Stimulated activated effector memory CD8-positive, alpha-beta T cell treated with anti-CD3 and anti-CD28 coated beads, Interleukin-12 subunit alpha, Interleukin-12 subunit beta, amount 100 ng/mL, for 72 hours (primary cell): ENCODE measurements at regions not wholly inside any gene's neighbourhood (a gene's known extent, or its start where the extent isn't known, plus 50 kb on each side); places are given as distances from the start of the nearest gene placed in this dataset.
"Not testable (repeated sequence)": the region's sequence is repeated elsewhere in the genome, so short reads cannot be mapped to it uniquely, and the experiment has no call there.

Experiments
- ATAC-seq: fragments of 150-1000 bp; cut with Tn5 transposase; 2 replicates; pipeline ENCODE4 v1.10.0; 2021
- DNase-seq, 2 donors: peaks; one replicate each; pipeline ENCODE4 v3.0.0; 2021 to 2022; ENCODE audit warnings: low spot score in 2 of 2
- H3K27ac Mint-ChIP-seq: one replicate; pipeline ENCODE4 v1.8.0; 2022; ENCODE audit warnings: mild to moderate bottlenecking, mixed read lengths
- H3K36me3 Mint-ChIP-seq: one replicate; pipeline ENCODE4 v1.8.0; 2022; ENCODE audit warnings: mild to moderate bottlenecking, mixed read lengths
- H3K4me1 Mint-ChIP-seq: one replicate; pipeline ENCODE4 v1.8.0; 2022; ENCODE audit warnings: mixed read lengths
- H3K4me3 Mint-ChIP-seq: one replicate; pipeline ENCODE4 v1.8.0; 2022; ENCODE audit warnings: mild to moderate bottlenecking, mixed read lengths
- H3K9me3 Mint-ChIP-seq: one replicate; pipeline ENCODE4 v1.8.0; 2022; ENCODE audit warnings: mixed read lengths

DNA sequence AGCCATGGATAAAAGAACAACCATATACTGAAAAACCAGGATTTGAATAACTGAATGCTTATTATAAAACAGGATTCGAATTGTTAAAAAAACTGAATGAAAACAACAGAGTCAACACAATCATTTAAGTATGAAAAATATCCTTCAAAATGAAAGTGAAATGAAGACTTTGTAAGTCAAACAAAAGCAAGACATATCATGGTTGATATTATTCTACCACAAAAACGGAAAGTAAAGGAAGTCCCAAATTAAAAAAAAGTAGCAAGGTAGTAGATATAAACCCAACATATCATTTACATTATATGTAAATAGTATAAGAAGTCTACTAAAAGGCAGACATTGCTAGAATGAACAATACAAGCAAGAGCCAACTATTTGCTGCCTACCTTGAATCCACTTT, 63.1 kb upstream of the POTEC start:
- DNase-seq, ATAC-seq, H3K36me3 Mint-ChIP-seq, H3K9me3 Mint-ChIP-seq, H3K4me3 Mint-ChIP-seq: not testable (repeated sequence)
- peak overlapping the region; percentile 11 for H3K27ac Mint-ChIP-seq
- H3K4me1 Mint-ChIP-seq, result peaks cover 21% of the 10 kb centered on the region

DNA sequence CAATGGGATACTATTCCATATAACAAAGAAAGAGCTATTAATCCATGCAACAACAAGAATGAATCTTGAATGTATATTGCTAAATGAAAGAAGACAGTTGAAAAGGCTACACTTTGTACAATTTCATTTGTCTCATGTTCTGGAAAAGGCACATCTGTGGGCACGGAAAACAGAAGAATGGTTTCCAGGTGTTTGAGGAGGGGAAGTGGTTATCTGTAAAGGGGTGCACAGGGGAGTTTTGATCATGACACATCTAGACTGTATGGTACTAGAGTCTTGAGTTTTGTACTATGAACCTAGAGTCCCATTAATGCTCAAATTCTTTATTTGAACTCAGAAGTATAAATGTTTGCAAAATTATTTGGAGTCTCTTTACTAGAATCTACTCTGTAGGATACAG, 64.0 kb upstream of the POTEC start:
- H3K9me3 Mint-ChIP-seq, ATAC-seq, H3K4me3 Mint-ChIP-seq, H3K36me3 Mint-ChIP-seq, DNase-seq: not testable (repeated sequence)
- Mint-ChIP-seq H3K27ac (peak overlapping the region; percentile 5), H3K4me1 (peaks cover 21% of the 10 kb centered on the region)

DNA sequence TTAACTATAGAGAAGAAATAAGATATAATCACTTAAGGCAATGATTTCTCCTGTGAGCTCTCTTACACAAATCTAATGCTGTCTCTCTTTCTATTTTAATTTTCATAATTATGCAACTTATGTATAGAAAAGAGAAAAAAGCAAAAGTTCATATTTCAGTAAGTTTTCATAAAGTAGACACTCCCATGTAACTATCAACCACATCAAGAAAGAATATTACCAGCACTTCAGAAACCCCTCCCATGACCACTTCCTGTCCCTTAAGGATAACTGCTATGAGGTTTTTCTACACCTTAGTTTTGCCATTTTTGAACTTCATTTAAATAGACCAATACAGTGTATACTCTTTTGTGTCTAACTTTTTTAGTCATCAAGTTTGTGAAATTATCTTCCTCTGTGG, 69.0 kb upstream of the POTEC start:
- peaks cover 15% of the 10 kb centered on the region for H3K4me1 Mint-ChIP-seq
- peak; percentile 78 for ATAC-seq
- not testable (repeated sequence) for H3K27ac Mint-ChIP-seq, DNase-seq, H3K9me3 Mint-ChIP-seq, H3K36me3 Mint-ChIP-seq, H3K4me3 Mint-ChIP-seq

DNA sequence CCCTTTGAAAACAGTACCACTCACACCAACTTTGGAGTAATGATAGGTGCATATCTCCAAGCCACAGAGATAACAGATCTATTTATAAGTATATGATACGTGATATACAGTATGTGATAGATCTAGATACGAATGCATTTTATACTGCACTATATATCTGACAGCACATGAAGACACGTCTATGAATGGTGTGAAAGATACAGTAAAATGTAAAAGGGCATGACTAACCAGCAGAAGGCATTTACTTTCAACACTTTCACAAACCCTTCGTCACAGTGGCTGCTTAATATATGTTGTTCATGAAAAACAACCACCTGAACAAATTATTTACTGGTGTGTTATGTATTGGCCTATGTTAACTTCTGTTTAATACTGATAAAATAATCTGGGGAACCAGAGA, 71.1 kb upstream of the POTEC start:
- H3K4me1 Mint-ChIP-seq, result peaks cover 13% of the 10 kb centered on the region

DNA sequence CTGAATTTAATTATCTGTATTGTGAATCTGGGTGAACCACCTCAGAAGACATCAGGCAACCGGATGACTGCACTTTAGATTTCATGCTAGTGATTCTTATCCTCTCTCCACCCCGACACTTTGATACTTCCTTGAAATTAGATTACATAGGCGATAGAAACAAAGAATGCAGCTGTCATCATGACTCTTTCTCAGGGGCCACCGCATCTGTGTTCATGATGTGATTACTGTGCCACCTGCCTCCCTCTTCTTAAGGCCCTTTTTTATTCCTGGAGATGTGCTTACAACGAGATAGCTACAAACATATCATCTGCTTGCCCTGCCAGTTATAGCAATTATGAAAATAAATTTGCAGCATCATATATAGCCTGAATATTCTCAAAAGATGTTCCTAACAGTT, 83.9 kb upstream of the POTEC start:
- not testable (repeated sequence) for H3K27ac Mint-ChIP-seq, H3K4me3 Mint-ChIP-seq, DNase-seq, H3K9me3 Mint-ChIP-seq, H3K4me1 Mint-ChIP-seq, H3K36me3 Mint-ChIP-seq, ATAC-seq

More for the DNA sequence above, 71.1 kb upstream of the POTEC start:
- not testable (repeated sequence) for H3K9me3 Mint-ChIP-seq, ATAC-seq, H3K4me3 Mint-ChIP-seq, H3K27ac Mint-ChIP-seq, DNase-seq, H3K36me3 Mint-ChIP-seq

DNA sequence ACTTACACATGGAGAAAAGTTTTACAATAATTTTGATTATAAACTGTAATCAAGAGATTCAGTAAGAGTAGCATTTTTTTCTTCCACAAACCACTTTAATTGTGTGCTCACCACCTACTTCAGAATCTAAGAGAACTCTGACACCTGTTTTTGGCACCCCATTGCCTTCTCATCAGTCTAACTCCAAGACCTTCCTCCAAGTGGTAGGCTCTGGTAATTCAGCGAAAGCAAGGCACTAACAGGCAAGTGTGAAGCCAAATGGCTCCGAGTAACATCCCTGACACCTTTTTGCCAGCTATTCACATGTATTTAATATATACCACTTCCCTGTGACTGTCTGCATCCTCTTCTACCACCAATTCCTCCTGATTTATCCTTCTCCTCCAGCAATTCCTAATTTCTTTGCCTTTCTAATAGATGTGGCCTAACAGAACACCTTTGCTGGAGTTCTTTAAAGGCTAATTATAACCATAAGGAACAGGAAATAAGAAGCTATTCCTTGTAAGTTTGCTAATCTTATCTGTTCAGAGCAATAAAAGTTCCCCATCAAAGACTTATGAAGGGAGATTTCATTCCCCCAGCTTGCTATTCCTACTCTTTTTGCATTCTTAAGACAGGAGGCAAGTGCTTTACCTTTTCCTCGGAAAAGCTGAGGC, 85.1 kb upstream of the POTEC start:
- H3K36me3 Mint-ChIP-seq, ATAC-seq, H3K9me3 Mint-ChIP-seq, H3K27ac Mint-ChIP-seq, H3K4me3 Mint-ChIP-seq, DNase-seq, H3K4me1 Mint-ChIP-seq: not testable (repeated sequence)

DNA sequence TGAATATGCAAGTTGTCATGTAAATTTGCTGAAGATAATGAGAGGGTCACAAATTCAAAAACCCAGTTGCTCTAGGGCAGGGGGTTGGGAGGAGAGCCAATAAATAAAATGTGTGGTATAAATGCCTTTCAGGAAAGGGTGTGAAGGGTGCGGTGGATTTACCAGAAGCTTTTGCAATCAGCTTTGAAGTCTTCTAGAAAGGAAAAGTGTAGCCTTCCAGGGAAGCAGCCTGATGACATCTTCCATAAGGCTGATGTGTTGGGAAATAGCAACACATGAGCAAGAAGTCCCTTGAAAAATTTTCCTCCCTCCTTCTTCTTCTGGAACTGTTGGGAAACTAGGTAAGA, 85.6 kb upstream of the POTEC start:
- not testable (repeated sequence) for DNase-seq, ATAC-seq, H3K4me3 Mint-ChIP-seq, H3K4me1 Mint-ChIP-seq, H3K36me3 Mint-ChIP-seq, H3K9me3 Mint-ChIP-seq, H3K27ac Mint-ChIP-seq

DNA sequence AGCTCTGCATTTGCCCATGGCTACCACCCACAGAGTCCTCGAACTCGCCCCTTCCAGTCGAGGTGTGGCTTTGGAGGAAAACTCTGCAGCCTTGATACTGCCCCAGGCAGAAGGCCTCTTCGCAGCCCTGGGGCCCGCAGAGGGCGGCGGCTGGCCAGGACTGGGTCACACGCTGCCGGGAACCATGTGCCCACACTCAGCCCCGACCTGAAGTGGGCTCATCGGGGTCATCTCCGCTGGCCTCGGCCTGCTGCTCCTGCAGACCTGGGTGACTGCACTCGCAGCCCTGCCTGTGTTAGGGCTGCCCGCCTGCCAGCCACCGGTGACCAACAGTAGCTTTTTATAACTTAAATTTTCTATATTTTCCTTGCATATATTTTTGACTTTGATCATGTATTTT, 89.6 kb upstream of the POTEC start:
- not testable (repeated sequence) for H3K4me1 Mint-ChIP-seq, H3K27ac Mint-ChIP-seq, ATAC-seq, DNase-seq, H3K36me3 Mint-ChIP-seq, H3K9me3 Mint-ChIP-seq, H3K4me3 Mint-ChIP-seq

DNA sequence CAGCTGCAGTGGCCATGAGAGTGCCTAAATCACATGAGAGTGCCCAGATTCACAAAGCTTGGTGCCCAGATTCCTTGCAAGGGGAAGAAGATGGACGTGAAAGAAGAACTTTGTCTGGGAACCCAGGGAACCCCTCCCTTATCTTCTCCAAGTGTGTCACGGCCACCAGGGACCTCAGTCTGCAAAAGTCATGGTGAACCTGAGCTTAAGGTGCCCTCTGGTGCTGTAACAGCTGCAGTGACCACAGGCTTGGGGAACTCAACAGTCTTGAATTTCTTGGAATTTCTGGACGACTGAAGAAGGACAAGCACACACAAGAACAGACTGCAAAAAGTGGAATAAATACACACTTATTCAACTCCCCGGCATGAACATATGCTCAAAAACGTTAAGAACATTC, 94.6 kb upstream of the POTEC start:
- DNase-seq, result not testable (repeated sequence)

DNA sequence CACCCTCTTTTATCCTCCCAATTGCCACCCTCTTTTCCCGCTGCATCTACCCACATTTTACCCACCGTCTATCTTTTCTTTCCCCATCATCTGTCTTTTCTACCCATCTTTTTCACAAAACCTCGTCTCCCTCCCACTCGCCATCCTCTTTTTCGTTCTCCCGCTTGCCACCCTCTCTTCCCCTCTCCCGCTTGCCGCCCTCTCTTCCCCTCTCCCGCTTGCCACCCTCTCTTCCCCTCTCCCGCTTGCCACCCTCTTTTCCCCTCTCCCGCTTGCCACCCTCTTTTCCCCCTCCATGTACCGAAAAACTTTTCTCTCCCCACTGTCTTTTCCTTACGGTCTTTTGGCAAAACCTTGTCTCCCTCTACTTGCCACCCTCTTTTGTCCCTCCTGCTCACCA, 97.7 kb upstream of the POTEC start:
- H3K4me3 Mint-ChIP-seq, H3K36me3 Mint-ChIP-seq, H3K27ac Mint-ChIP-seq, DNase-seq, ATAC-seq, H3K9me3 Mint-ChIP-seq, H3K4me1 Mint-ChIP-seq: not testable (repeated sequence)

More for the DNA sequence above, 94.6 kb upstream of the POTEC start:
- not testable (repeated sequence) for H3K27ac Mint-ChIP-seq, H3K4me3 Mint-ChIP-seq, H3K36me3 Mint-ChIP-seq, ATAC-seq, H3K4me1 Mint-ChIP-seq, H3K9me3 Mint-ChIP-seq

DNA sequence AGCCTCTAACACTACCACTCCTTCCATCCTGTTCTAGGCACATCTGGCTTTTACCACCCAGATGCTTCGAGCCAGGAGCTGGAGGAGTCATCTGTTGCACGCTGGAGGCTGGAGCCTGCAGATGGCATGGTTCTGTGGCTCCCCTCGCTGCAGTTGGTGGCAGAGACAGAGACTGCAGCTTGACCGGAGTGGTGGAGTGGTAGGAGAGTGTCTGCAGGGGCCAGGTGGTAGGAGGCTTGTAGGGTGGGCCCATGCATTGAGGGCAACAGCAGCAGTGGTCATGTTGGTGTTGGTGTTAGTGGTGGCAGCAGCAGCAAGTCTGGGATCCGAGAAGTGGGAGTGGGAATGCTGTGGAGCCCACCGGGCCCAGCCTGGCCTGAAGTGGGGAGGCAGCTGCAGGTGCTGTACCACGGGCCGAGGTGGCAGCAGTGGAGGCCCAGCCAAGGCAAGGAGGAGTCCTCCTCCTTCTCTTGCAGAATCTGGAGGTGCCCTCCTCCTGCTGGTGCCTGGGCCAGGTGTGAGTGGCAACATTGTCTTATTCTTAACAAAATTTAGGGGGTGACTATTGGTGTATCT, 100.4 kb upstream of the POTEC start:
- H3K9me3 Mint-ChIP-seq, H3K36me3 Mint-ChIP-seq, DNase-seq, H3K27ac Mint-ChIP-seq, H3K4me3 Mint-ChIP-seq, H3K4me1 Mint-ChIP-seq: not testable (repeated sequence)
- peak; percentile 8 for ATAC-seq

DNA sequence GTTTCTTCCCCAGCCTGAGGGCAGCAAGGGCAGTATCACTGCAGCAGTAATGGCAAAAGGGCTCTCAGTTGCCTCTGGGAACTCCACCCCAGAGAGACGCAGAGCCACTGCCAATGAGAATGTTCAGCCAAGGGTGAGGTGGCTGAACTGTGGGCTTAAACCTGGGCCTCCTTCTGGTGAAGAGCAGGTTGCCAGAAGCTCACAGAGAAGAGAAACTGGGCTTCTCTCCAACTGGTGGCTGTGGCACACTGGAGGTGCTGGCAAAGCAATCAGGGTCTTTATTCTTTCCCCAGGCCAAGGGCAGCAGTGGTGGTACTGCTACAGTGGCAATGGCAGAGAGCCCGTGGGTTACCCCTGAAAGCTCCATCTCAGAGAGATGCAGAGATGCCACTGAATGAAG, 54.9 kb upstream of the ANKRD30B start:
- H3K36me3 Mint-ChIP-seq, DNase-seq, H3K27ac Mint-ChIP-seq, H3K9me3 Mint-ChIP-seq, H3K4me3 Mint-ChIP-seq, H3K4me1 Mint-ChIP-seq, ATAC-seq: not testable (repeated sequence)

DNA sequence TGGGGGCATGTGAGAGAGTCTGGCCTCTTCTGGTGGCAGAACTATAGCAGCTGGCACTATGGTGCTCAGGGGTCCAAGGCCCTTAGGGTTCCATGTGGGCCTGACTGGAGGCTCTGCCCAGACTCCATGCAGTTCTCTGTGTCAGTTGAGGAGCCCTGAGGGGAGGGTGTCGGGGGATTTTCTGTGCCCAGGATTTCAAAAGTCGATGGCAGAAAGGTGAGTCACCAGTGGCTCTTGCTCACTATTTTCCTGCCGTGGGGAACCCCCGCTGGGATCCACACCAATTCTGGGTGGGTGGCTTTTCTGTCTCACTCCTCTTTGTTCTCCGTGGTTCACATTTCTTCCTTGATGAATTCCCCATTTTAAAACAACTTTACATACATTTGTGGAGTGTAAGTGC, 54.1 kb upstream of the ANKRD30B start:
- H3K4me3 Mint-ChIP-seq, H3K36me3 Mint-ChIP-seq, H3K27ac Mint-ChIP-seq, H3K4me1 Mint-ChIP-seq, H3K9me3 Mint-ChIP-seq, DNase-seq, ATAC-seq: not testable (repeated sequence)

DNA sequence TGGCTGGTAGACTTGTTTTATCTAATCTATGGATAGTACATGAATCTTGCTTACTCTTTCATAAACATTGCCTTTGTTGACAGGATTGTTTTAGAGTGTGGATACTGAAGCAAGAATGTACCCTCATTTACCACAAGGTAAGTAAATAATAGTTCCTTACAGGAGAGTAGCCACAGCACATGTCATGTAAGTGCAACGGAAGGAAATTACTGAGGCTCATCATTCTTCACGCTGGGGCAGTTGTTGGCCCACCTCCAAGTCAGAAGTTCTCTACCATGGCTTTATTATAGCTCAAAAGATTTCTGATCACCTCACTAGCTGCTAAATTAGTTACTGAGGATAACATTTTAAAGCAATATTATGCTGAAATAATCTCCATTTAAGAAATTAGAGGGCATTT, 50.0 kb upstream of the ANKRD30B start:
- not testable (repeated sequence) for H3K36me3 Mint-ChIP-seq, H3K4me3 Mint-ChIP-seq, H3K9me3 Mint-ChIP-seq, DNase-seq, H3K4me1 Mint-ChIP-seq, ATAC-seq, H3K27ac Mint-ChIP-seq
